ENCODE measurements at regions not wholly inside any gene's neighbourhood (a gene's known extent, or its start where the extent isn't known, plus 50 kb on each side); places are given as distances from the start of the nearest gene placed in this dataset.

GRCh38 chr13:91193358-91193757 is 154.1 kb upstream of the MIR17HG start (continued):
- TF ChIP-seq ZMAT4 (CRISPR knock-in tag; IDR thresholded peaks at IDR 0.05) = no peak

GRCh38 chr13:91195789-91196188 is 151.7 kb upstream of the MIR17HG start:
- H3K4me3 Mint-ChIP-seq = no peak overlapping the region
- no peak for DNase-seq (ENCODE audit: low spot score)
- no peaks in the 10 kb centered on the region for H3K27me3 Mint-ChIP-seq (ENCODE audit: low read depth)
- H3K27ac Mint-ChIP-seq = no peak overlapping the region
- H3K36me3 Mint-ChIP-seq = no peaks in the 10 kb centered on the region
- H3K4me1 Mint-ChIP-seq = peaks cover 3% of the 10 kb centered on the region; the same call in 1 of the 2 replicates
- H3K9me3 Mint-ChIP-seq = no peaks in the 10 kb centered on the region
- CTCF ChIA-PET = no interaction called here
- TF ChIP-seq ZNF396 (CRISPR knock-in tag; IDR thresholded peaks at IDR 0.05; ENCODE audit: borderline replicate concordance) = no peak
- no peak for TF ChIP-seq MXD4 (CRISPR knock-in tag; IDR thresholded peaks at IDR 0.05; ENCODE audit: borderline replicate concordance)
- no peak for TF ChIP-seq PREB (CRISPR knock-in tag; IDR thresholded peaks at IDR 0.05; ENCODE audit: borderline replicate concordance)
- no peak for TF ChIP-seq TCF7 (CRISPR knock-in tag; IDR thresholded peaks at IDR 0.05; ENCODE audit: low read depth)
- TF ChIP-seq SMAD4 (CRISPR knock-in tag; IDR thresholded peaks at IDR 0.05) = no peak
- TF ChIP-seq SOX15 (CRISPR knock-in tag; IDR thresholded peaks at IDR 0.05) = no peak
- no peak for TF ChIP-seq MYBL2 (CRISPR knock-in tag; IDR thresholded peaks at IDR 0.05)
- no peak for TF ChIP-seq ZNF512 (CRISPR knock-in tag; IDR thresholded peaks at IDR 0.05; ENCODE audit: borderline replicate concordance)
- TF ChIP-seq ZBTB43 (CRISPR knock-in tag; IDR thresholded peaks at IDR 0.05) = no peak
- TF ChIP-seq USF2 (CRISPR knock-in tag; IDR thresholded peaks at IDR 0.05) = no peak
- TF ChIP-seq GRHL2 (CRISPR knock-in tag; IDR thresholded peaks at IDR 0.05; ENCODE audit: insufficient replicate concordance, severe bottlenecking) = no peak
- no peak for TF ChIP-seq ATF1 (CRISPR knock-in tag; IDR thresholded peaks at IDR 0.05)
- TF ChIP-seq NR2C2 (CRISPR knock-in tag; IDR thresholded peaks at IDR 0.05) = no peak
- no peak for TF ChIP-seq NFYB (CRISPR knock-in tag; conservative IDR thresholded peaks at IDR 0.05; ENCODE audit: low read depth)
- no peak for TF ChIP-seq AR (CRISPR knock-in tag; IDR thresholded peaks at IDR 0.05)
- TF ChIP-seq RORB (CRISPR knock-in tag; IDR thresholded peaks at IDR 0.05) = no peak
- no peak for ATAC-seq
- POLR2A ChIA-PET = no interaction called here
